AG04450 (cell line): ENCODE measurements at regions not wholly inside any gene's neighbourhood (a gene's known extent, or its start where the extent isn't known, plus 50 kb on each side); places are given as distances from the start of the nearest gene placed in this dataset.
"Not testable (repeated sequence)": the region's sequence is repeated elsewhere in the genome, so short reads cannot be mapped to it uniquely, and the experiment has no call there.

Source experiments
- CTCF ChIA-PET: fragments of 300-600, 350-600 bp; formaldehyde crosslinking; extraction: SDS; loops from one replicate; lab custom pipeline; 2022; ENCODE audit warnings: antibody characterized with exemption, inconsistent platforms; lab: Charles Lee
- POLR2A ChIA-PET: fragments of 350-600 bp; formaldehyde crosslinking; extraction: SDS; loops from one replicate; lab custom pipeline; 2021; ENCODE audit warnings: antibody characterized with exemption, inconsistent platforms; lab: Yijun Ruan, JAX
- DNase-seq: peaks from one replicate; pipeline ENCODE4 v3.0.0-alpha.2; 2011; ENCODE audit warnings: low read depth, low spot score
- H3K27ac ChIP-seq: one replicate; pipeline ENCODE4 v1.5.1; 2012; ENCODE audit warnings: low read depth, low read length, control low read depth
- H3K27me3 ChIP-seq: one replicate; pipeline ENCODE4 v1.6.0; 2012; ENCODE audit warnings: low read length; ENCODE audit not compliant: control insufficient read depth, insufficient read depth
- H3K4me3 ChIP-seq: 2 replicates; pipeline ENCODE4 v1.5.1; 2011; ENCODE audit warnings: mild to moderate bottlenecking, low read depth, low read length, control low read depth
- H3K9me3 ChIP-seq: 2 replicates; pipeline ENCODE4 v1.5.1; 2012; ENCODE audit warnings: low read length; ENCODE audit not compliant: control insufficient read depth, insufficient read depth
- TF ChIP-seq, protein P1 (sequence below): IDR thresholded peaks from 2 replicates; pipeline ENCODE4 v1.5.1; 2011; ENCODE audit warnings: low read depth, low read length, control low read depth, inconsistent platforms

DNA sequence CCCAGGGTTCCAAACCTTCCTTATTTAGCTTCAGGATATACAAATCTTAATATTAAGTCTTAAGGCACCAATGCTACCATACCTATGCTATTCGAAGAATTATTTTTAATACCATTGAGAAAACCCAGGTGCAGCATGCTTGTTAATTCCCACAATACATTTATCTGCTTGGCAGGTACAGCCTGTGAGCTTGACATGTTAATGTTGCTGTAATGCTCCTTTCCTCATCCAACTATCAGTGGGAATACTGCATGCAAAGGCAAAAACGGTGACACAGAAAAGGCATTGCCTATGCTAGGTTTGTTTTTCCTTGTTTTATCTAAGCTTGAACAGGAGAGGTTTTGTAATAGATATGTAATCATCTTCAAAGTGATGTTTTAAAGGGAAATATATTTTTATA, 135.7 kb upstream of the COX7C start:
- TF ChIP-seq, protein P1, sequence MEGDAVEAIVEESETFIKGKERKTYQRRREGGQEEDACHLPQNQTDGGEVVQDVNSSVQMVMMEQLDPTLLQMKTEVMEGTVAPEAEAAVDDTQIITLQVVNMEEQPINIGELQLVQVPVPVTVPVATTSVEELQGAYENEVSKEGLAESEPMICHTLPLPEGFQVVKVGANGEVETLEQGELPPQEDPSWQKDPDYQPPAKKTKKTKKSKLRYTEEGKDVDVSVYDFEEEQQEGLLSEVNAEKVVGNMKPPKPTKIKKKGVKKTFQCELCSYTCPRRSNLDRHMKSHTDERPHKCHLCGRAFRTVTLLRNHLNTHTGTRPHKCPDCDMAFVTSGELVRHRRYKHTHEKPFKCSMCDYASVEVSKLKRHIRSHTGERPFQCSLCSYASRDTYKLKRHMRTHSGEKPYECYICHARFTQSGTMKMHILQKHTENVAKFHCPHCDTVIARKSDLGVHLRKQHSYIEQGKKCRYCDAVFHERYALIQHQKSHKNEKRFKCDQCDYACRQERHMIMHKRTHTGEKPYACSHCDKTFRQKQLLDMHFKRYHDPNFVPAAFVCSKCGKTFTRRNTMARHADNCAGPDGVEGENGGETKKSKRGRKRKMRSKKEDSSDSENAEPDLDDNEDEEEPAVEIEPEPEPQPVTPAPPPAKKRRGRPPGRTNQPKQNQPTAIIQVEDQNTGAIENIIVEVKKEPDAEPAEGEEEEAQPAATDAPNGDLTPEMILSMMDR, result no peak
- Histone ChIP-seq H3K27ac (no peak overlapping the region), H3K4me3 (no peak overlapping the region), H3K9me3 (no peaks in the 10 kb centered on the region; the same call in 1 of the 2 replicates), H3K27me3 (no peaks in the 10 kb centered on the region)
- CTCF ChIA-PET, result no interaction called here
- POLR2A ChIA-PET, result no interaction called here
- DNase-seq, result no peak

DNA sequence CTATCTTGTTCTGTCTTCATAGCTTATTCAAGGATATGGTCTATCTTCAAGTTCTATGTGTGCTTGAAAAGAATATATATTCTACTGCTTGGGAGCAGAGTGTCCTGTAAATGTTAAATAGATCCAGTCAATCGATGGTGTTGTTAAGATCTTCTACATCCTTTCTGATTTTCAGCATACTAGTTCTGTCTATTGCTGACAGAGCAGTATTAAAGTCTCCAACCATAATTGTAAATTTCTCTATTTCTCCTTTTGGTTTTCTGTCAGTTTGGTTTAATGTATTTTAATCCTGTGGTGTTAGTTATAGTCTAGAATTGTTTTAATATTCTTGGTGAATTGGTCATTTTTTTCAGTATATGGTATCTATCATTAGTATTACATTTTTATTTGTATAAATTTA, 124.0 kb upstream of the COX7C start:
- TF ChIP-seq, protein P1, result no peak
- Histone ChIP-seq H3K27me3 (no peaks in the 10 kb centered on the region), H3K27ac (no peak overlapping the region), H3K4me3 (no peak overlapping the region), H3K9me3 (no peaks in the 10 kb centered on the region)
- ChIA-PET POLR2A (no interaction called here), CTCF (no interaction called here)
- no peak for DNase-seq

DNA sequence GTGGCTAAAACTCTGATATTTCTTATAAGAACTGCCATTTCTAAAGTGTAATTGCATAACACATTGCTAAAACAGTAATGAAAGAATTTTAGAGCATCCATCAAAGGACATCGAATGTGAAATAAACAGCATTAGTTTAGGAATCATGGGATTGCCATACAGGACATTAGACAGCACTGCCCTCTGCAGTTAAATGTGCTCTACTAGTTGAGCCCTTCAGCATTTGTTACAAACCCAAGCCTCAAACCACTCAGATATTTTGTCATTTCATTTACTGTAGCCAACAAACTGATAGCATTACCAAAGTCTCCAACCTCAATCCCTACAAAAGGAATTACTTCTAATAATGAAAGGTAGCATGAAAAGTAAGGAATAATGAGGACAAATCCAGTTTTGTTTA, 116.8 kb upstream of the COX7C start:
- CTCF ChIA-PET, result no interaction called here
- no peak for DNase-seq
- POLR2A ChIA-PET, result no interaction called here
- TF ChIP-seq, protein P1, result no peak
- H3K27ac ChIP-seq, result no peak overlapping the region
- H3K9me3 ChIP-seq, result no peaks in the 10 kb centered on the region; the same call in 1 of the 2 replicates
- H3K27me3 ChIP-seq, result no peaks in the 10 kb centered on the region
- H3K4me3 ChIP-seq, result no peak overlapping the region

DNA sequence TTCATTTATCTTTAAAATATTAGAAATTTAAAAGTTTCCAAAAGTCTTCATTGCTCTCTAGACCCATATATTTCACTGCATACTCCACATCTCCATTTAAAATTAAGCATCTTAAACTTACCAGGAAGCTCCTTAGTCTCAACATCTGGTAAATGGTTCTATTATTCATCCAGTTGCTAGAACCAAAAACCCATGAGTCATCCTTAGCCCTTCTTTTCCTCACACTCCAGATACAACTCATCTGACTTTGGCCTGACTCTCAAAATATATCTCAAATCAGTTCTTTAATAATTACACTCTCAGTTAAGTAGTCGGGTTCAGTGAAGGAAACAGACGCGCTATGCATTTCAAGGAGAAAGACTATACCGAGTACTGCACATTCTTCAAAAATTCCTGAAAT, 110.2 kb upstream of the COX7C start:
- POLR2A ChIA-PET, result no interaction called here
- TF ChIP-seq, protein P1, result no peak
- no peak overlapping the region for H3K27ac ChIP-seq
- DNase-seq, result no peak
- no peak overlapping the region for H3K4me3 ChIP-seq
- CTCF ChIA-PET, result no interaction called here
- H3K9me3 ChIP-seq, result no peaks in the 10 kb centered on the region; the same call in 1 of the 2 replicates
- H3K27me3 ChIP-seq, result no peaks in the 10 kb centered on the region

DNA sequence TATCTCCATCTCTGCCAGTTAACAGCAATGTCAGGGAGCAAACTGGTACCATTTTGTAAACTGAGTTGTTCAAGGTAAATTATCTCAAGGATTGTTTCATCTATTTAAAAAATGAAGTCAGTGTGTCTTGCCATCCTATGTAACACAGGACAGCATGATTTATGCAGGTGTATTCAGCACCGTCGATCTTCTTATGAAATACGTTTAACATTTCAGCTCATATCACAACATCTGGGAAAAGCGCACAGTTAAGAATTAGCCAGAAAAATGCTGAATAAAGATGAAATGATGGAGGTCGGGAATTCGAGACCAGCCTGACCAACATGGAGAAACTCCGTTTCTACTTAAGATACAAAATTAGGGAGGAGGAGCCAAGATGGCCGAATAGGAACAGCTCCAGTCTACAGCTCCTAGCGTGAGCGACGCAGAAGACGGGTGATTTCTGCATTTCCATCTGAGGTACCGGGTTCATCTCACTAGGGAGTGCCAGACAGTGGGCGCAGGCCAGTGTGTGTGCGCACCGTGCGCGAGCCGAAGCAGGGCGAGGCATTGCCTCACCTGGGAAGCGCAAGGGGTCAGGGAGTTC, 107.3 kb upstream of the COX7C start:
- H3K4me3 ChIP-seq, CTCF ChIA-PET, POLR2A ChIA-PET, DNase-seq, H3K27me3 ChIP-seq, H3K9me3 ChIP-seq, H3K27ac ChIP-seq: not testable (repeated sequence)
